HCT116 (cell line): ENCODE measurements at regions not wholly inside any gene's neighbourhood (a gene's known extent, or its start where the extent isn't known, plus 50 kb on each side); places are given as distances from the start of the nearest gene placed in this dataset.

Experiments
- ATAC-seq: fragments of 200-7000 bp; cut with Tn5 transposase; 2 replicates; pipeline ENCODE4 v1.9.1; 2020; ENCODE audit warnings: mild to moderate bottlenecking, moderate library complexity
- BruUV-seq: library from RNA; stranded (reverse); fragments of 400-500 nt; replicated peaks from 2 replicates; lab custom pipeline; 2021; lab: Mats Ljungman, UMichigan
- CTCF ChIA-PET: fragments of 300-600 bp; sonication (Branson Sonifier 250); formaldehyde crosslinking; loops from one replicate; lab custom pipeline; 2021; ENCODE audit warnings: antibody characterized with exemption; lab: Charles Lee
- POLR2A ChIA-PET: fragments of 300-600, 350-600 bp; sonication (Branson Sonifier 250); formaldehyde crosslinking; loops from one replicate; lab custom pipeline; 2021; ENCODE audit warnings: antibody characterized with exemption; lab: Charles Lee
- RAD21 ChIA-PET, 2 experiments: fragments of 300-600 bp; sonication (Branson Sonifier 250); formaldehyde crosslinking; loops; one replicate each; lab custom pipeline; 2023; ENCODE audit warnings: low total read pairs in 2 of 2; ENCODE audit not compliant: uncharacterized antibody in 2 of 2, unreplicated experiment in 2 of 2, low non-redundant PET in 1 of 2; lab: Charles Lee
- DNase-seq: peaks from one replicate; pipeline ENCODE4 v3.0.0-alpha.2; 2010; ENCODE audit warnings: low read depth, low spot score
- H2AFZ ChIP-seq: fragments of 200-600 bp; shearing (Covaris generic), sonication (generic); 2 replicates; pipeline ENCODE4 v1.6.1; 2017; ENCODE audit warnings: low read depth, mixed run types, mixed read lengths, antibody characterized with exemption, low read length; ENCODE audit not compliant: poor library complexity, severe bottlenecking
- H3K27ac ChIP-seq: 2 replicates; pipeline ENCODE4 v1.5.1; 2012; ENCODE audit warnings: low read depth, low read length
- H3K27me3 ChIP-seq: fragments of 200-600 bp; sonication (generic); 2 replicates; pipeline ENCODE4 v1.6.1; 2016; ENCODE audit warnings: mixed run types, low read length, mixed read lengths; ENCODE audit not compliant: insufficient read depth
- H3K36me3 ChIP-seq, 2 experiments: fragments of 200-500 bp in 1 of 2; fragments of 200-600 bp in 1 of 2; sonication (Bioruptor generic) in 1 of 2; sonication (generic) in 1 of 2; 2 replicates each; pipeline versions ENCODE4 v1.5.1 to v1.6.1; 2014 to 2016; ENCODE audit warnings: low read length in 2 of 2, inconsistent platforms in 1 of 2, mixed read lengths in 1 of 2, mixed run types in 1 of 2; ENCODE audit not compliant: insufficient read depth in 2 of 2, control insufficient read depth in 1 of 2
- H3K4me1 ChIP-seq, 2 experiments: fragments of 200-600 bp in 1 of 2; sonication (generic) in 1 of 2; 2 replicates each; pipeline versions ENCODE4 v1.5.1 to v1.6.1; 2012 to 2017; ENCODE audit warnings: low read length in 2 of 2, inconsistent platforms in 1 of 2, mild to moderate bottlenecking in 1 of 2, mixed read lengths in 1 of 2, mixed run types in 1 of 2, moderate library complexity in 1 of 2; ENCODE audit not compliant: insufficient read depth in 2 of 2, control insufficient read depth in 1 of 2
- H3K4me2 ChIP-seq: fragments of 200-600 bp; sonication (generic); 2 replicates; pipeline ENCODE4 v1.6.1; 2017; ENCODE audit warnings: mixed run types, low read length, mixed read lengths
- H3K4me3 ChIP-seq, 2 experiments: fragments of 200-600 bp in 1 of 2; sonication (generic) in 1 of 2; replicated peaks in 1 of 2; 2 replicates each; pipeline ENCODE4 v1.5.1; 2011 to 2016; ENCODE audit warnings: low read length in 2 of 2, control low read depth in 1 of 2, low read depth in 1 of 2, mild to moderate bottlenecking in 1 of 2, mixed read lengths in 1 of 2, mixed run types in 1 of 2
- H3K79me2 ChIP-seq: fragments of 200-600 bp; sonication (generic); 2 replicates; pipeline ENCODE4 v1.6.1; 2017; ENCODE audit warnings: mild to moderate bottlenecking, mixed run types, low read length, moderate library complexity, mixed read lengths; ENCODE audit not compliant: insufficient read depth
- H3K9ac ChIP-seq: fragments of 200-600 bp; sonication (generic); 2 replicates; pipeline ENCODE4 v1.6.1; 2016; ENCODE audit warnings: low read length, mixed read lengths
- H3K9me2 ChIP-seq: fragments of 200-600 bp; sonication (generic), shearing (Covaris generic); 2 replicates; pipeline ENCODE4 v1.6.1; 2017; ENCODE audit warnings: mixed run types, mild to moderate bottlenecking, moderate library complexity; ENCODE audit not compliant: insufficient read depth
- H3K9me3 ChIP-seq, 2 experiments: fragments of 200-500 bp in 1 of 2; fragments of 200-600 bp in 1 of 2; sonication (Bioruptor generic) in 1 of 2; sonication (generic) in 1 of 2; 2 replicates each; pipeline ENCODE4 v1.6.1; 2014 to 2017; ENCODE audit warnings: low read length in 2 of 2, mixed read lengths in 2 of 2, inconsistent platforms in 1 of 2, low read depth in 1 of 2, mild to moderate bottlenecking in 1 of 2, mixed run types in 1 of 2, moderate library complexity in 1 of 2; ENCODE audit not compliant: control insufficient read depth in 1 of 2, insufficient read depth in 1 of 2
- H4K20me1 ChIP-seq: fragments of 200-600 bp; sonication (generic), shearing (Covaris generic); 2 replicates; pipeline ENCODE4 v1.6.1; 2017; ENCODE audit warnings: mixed run types, mild to moderate bottlenecking, moderate library complexity; ENCODE audit not compliant: insufficient read depth
- ATF3 ChIP-seq: IDR thresholded peaks from 2 replicates; pipeline ENCODE4 v1.6.1; 2012
- CBX3 ChIP-seq: IDR thresholded peaks from 2 replicates; pipeline ENCODE4 v1.6.1; 2012; ENCODE audit warnings: low read depth
- EGR1 ChIP-seq: IDR thresholded peaks from 2 replicates; pipeline ENCODE4 v1.6.1; 2012; ENCODE audit warnings: low read depth
- EZH2 ChIP-seq: fragments of 200-600 bp; sonication (generic); IDR thresholded peaks from 2 replicates; pipeline ENCODE4 v1.6.1; 2017; ENCODE audit warnings: antibody characterized with exemption, mixed run types
- FOSL1 ChIP-seq: IDR thresholded peaks from 2 replicates; pipeline ENCODE4 v1.6.1; 2012; ENCODE audit warnings: low read depth
- JUND ChIP-seq: IDR thresholded peaks from 2 replicates; pipeline ENCODE4 v1.6.1; 2012
- MAX ChIP-seq: IDR thresholded peaks from 2 replicates; pipeline ENCODE4 v1.6.1; 2012
- POLR2A ChIP-seq: IDR thresholded peaks from 2 replicates; pipeline ENCODE4 v1.7.0; 2011; ENCODE audit warnings: borderline replicate concordance; ENCODE audit not compliant: insufficient read depth, insufficient read length; ENCODE audit errors: extremely low read depth
- POLR2AphosphoS5 ChIP-seq: IDR thresholded peaks from 2 replicates; pipeline ENCODE4 v1.6.1; 2011; ENCODE audit warnings: mild to moderate bottlenecking, low read depth, low read length, moderate library complexity
- RAD21 ChIP-seq: IDR thresholded peaks from 2 replicates; pipeline ENCODE4 v1.6.1; 2012; ENCODE audit warnings: low read depth, mild to moderate bottlenecking
- REST ChIP-seq: IDR thresholded peaks from 2 replicates; pipeline ENCODE4 v1.6.1; 2012; ENCODE audit warnings: low read depth
- SIN3A ChIP-seq: IDR thresholded peaks from 2 replicates; pipeline ENCODE4 v1.6.1; 2012; ENCODE audit warnings: low read depth
- SP1 ChIP-seq: IDR thresholded peaks from 2 replicates; pipeline ENCODE4 v1.6.1; 2012; ENCODE audit warnings: low read depth
- TCF7L2 ChIP-seq: IDR thresholded peaks from 2 replicates; pipeline ENCODE4 v1.7.0; 2011; ENCODE audit warnings: borderline replicate concordance, inconsistent platforms; ENCODE audit not compliant: insufficient read depth, insufficient read length; ENCODE audit errors: extremely low read depth
- ZFX ChIP-seq: fragments of 450-650 bp; IDR thresholded peaks from 2 replicates; pipeline ENCODE4 v1.6.1; 2017
- ZNF274 ChIP-seq: fragments of 200-500 bp; sonication (Bioruptor generic); IDR thresholded peaks from 2 replicates; pipeline ENCODE4 v1.6.1; 2014; ENCODE audit warnings: mild to moderate bottlenecking, low read depth, low read length, inconsistent platforms
- intact Hi-C: fragments of 100-400 bp; cut with micrococcal nuclease; formaldehyde crosslinking; loops from 2 replicates; pipeline ENCODE4 v1.10.0; 2022

GRCh38 chr2:53265544-53266299 is 501.9 kb upstream of the CHAC2 start:
- ChIA-PET CTCF (no interaction called here), POLR2A (no interaction called here), RAD21 (no interaction called here)
- Histone ChIP-seq H3K79me2 (no peaks in the 10 kb centered on the region), H2AFZ (no peak overlapping the region), H3K4me2 (no peak overlapping the region), H3K27me3 (no peaks in the 10 kb centered on the region), H3K36me3 (no peaks in the 10 kb centered on the region), H3K9ac (no peak overlapping the region), H3K27ac (no peak overlapping the region), H3K9me3 (no peaks in the 10 kb centered on the region), H3K9me2 (no peaks in the 10 kb centered on the region), H4K20me1 (no peaks in the 10 kb centered on the region; the same call in 1 of the 2 replicates), H3K4me3 (no peak overlapping the region), H3K4me1 (no peaks in the 10 kb centered on the region)
- TF ChIP-seq POLR2A (no peak), SP1 (no peak), ATF3 (no peak), POLR2AphosphoS5 (no peak), CBX3 (no peak), ZFX (no peak), MAX (no peak), REST (no peak), ZNF274 (no peak), FOSL1 (no peak), JUND (no peak), SIN3A (no peak), RAD21 (no peak), EGR1 (no peak), TCF7L2 (no peak), EZH2 (no peak)
- ATAC-seq, result no peak
- BruUV-seq, result no TSS peak
- no peak for DNase-seq
- intact Hi-C loops, result no loop called here
